ENCODE measurements at regions not wholly inside any gene's neighbourhood (a gene's known extent, or its start where the extent isn't known, plus 50 kb on each side); places are given as distances from the start of the nearest gene placed in this dataset.

GRCh38 chr16:51986717-51987116 is 560.2 kb downstream of the TOX3 start:
- DNase-seq (ENCODE audit: extremely low spot score, unreplicated experiment) = no peak
- no peaks in the 10 kb centered on the region for H3K9me3 Mint-ChIP-seq
- no peak overlapping the region for H3K4me3 Mint-ChIP-seq
- H3K36me3 Mint-ChIP-seq = no peaks in the 10 kb centered on the region
- H3K27ac Mint-ChIP-seq = no peak overlapping the region
- peaks cover 20% of the 10 kb centered on the region for H3K27me3 Mint-ChIP-seq
- H3K4me1 Mint-ChIP-seq (ENCODE audit: unreplicated experiment) = peaks cover 8% of the 10 kb centered on the region
- no peak for TF ChIP-seq CTCF (conservative IDR thresholded peaks at IDR 0.05)

- no peak for TF ChIP-seq CTCF (conservative IDR thresholded peaks at IDR 0.05)
Measured at GRCh38 chr16:51986301-51986700, 560.6 kb downstream of the TOX3 start.

GRCh38 chr16:51985126-51985525 is 561.8 kb downstream of the TOX3 start:
- Mint-ChIP-seq H3K9me3 (no peaks in the 10 kb centered on the region), H3K4me1 (ENCODE audit: unreplicated experiment) (peaks cover 8% of the 10 kb centered on the region)
- TF ChIP-seq CTCF (conservative IDR thresholded peaks at IDR 0.05) = no peak

More at GRCh38 chr16:51986301-51986700, 560.6 kb downstream of the TOX3 start:
- no peaks in the 10 kb centered on the region for H3K9me3 Mint-ChIP-seq
- no peaks in the 10 kb centered on the region for H3K36me3 Mint-ChIP-seq
- H3K27me3 Mint-ChIP-seq = peaks cover 20% of the 10 kb centered on the region
- no peak overlapping the region for H3K4me3 Mint-ChIP-seq
- H3K4me1 Mint-ChIP-seq (ENCODE audit: unreplicated experiment) = peaks cover 8% of the 10 kb centered on the region
- H3K27ac Mint-ChIP-seq = no peak overlapping the region
- no peak for DNase-seq (ENCODE audit: extremely low spot score, unreplicated experiment)

GRCh38 chr16:51984395-51984794 is 562.5 kb downstream of the TOX3 start:
- DNase-seq (ENCODE audit: extremely low spot score, unreplicated experiment) = no peak
- no peak for TF ChIP-seq CTCF (conservative IDR thresholded peaks at IDR 0.05)
- peaks cover 25% of the 10 kb centered on the region for H3K27me3 Mint-ChIP-seq
- no peak overlapping the region for H3K27ac Mint-ChIP-seq
- peaks cover 8% of the 10 kb centered on the region for H3K4me1 Mint-ChIP-seq (ENCODE audit: unreplicated experiment)
- H3K36me3 Mint-ChIP-seq = no peaks in the 10 kb centered on the region
- H3K4me3 Mint-ChIP-seq = no peak overlapping the region
- H3K9me3 Mint-ChIP-seq = no peaks in the 10 kb centered on the region

More at GRCh38 chr16:51985126-51985525, 561.8 kb downstream of the TOX3 start:
- peaks cover 19% of the 10 kb centered on the region for H3K27me3 Mint-ChIP-seq
- no peak for DNase-seq (ENCODE audit: extremely low spot score, unreplicated experiment)
- H3K36me3 Mint-ChIP-seq = no peaks in the 10 kb centered on the region
- no peak overlapping the region for H3K4me3 Mint-ChIP-seq
- no peak overlapping the region for H3K27ac Mint-ChIP-seq

- TF ChIP-seq CTCF (conservative IDR thresholded peaks at IDR 0.05) = peak; percentile 92
- no peaks in the 10 kb centered on the region for H3K9me3 Mint-ChIP-seq
- H3K4me3 Mint-ChIP-seq = no peak overlapping the region
- no peak overlapping the region for H3K27ac Mint-ChIP-seq
- H3K36me3 Mint-ChIP-seq = no peaks in the 10 kb centered on the region
- peaks cover 8% of the 10 kb centered on the region for H3K4me1 Mint-ChIP-seq (ENCODE audit: unreplicated experiment)
- H3K27me3 Mint-ChIP-seq = peaks cover 25% of the 10 kb centered on the region
- DNase-seq (ENCODE audit: extremely low spot score, unreplicated experiment) = no peak
Measured at GRCh38 chr16:51982715-51983680, 563.9 kb downstream of the TOX3 start.
